ENCODE measurements at regions not wholly inside any gene's neighbourhood (a gene's known extent, or its start where the extent isn't known, plus 50 kb on each side); places are given as distances from the start of the nearest gene placed in this dataset.

GRCh38 chr18:50447952-50448351 lies 73.1 kb downstream of the SKA1 start:
- Histone ChIP-seq H4K20me1 (ENCODE audit: insufficient read depth, low read length) (no peaks in the 10 kb centered on the region), H3K9ac (ENCODE audit: low read depth, low read length) (no peak overlapping the region), H3K4ac (ENCODE audit: low read depth, low read length) (no peak overlapping the region), H3K56ac (ENCODE audit: extremely low read depth, insufficient read depth, low read length) (no peak overlapping the region), H3K9me1 (ENCODE audit: insufficient read depth, low read length) (no peaks in the 10 kb centered on the region), H2AFZ (replicated peaks; ENCODE audit: low read length, poor library complexity) (no peak overlapping the region), H2BK120ac (ENCODE audit: low read depth, low read length) (no peak overlapping the region), H3K4me3 (ENCODE audit: insufficient read depth, low read depth, low read length) (no peak overlapping the region), H3K14ac (replicated peaks; ENCODE audit: low read depth, low read length) (no peak overlapping the region), H3K4me1 (ENCODE audit: control insufficient read depth, insufficient read depth, low read length) (no peaks in the 10 kb centered on the region), H3K27me3 (ENCODE audit: control insufficient read depth, insufficient read depth, low read length) (no peaks in the 10 kb centered on the region), H4K5ac (ENCODE audit: low read depth, low read length) (no peak overlapping the region), H2BK20ac (ENCODE audit: low read depth, low read length) (no peak overlapping the region), H4K91ac (ENCODE audit: insufficient read depth, low read depth, low read length) (no peak overlapping the region), H2BK5ac (ENCODE audit: low read depth, low read length, poor library complexity, severe bottlenecking) (no peak overlapping the region), H3K4me2 (ENCODE audit: low read depth, low read length) (no peak overlapping the region), H3K9me3 (ENCODE audit: control insufficient read depth, insufficient read depth, low read length) (no peaks in the 10 kb centered on the region), H3K18ac (ENCODE audit: low read depth, low read length) (no peak overlapping the region), H2AK5ac (ENCODE audit: low read depth, low read length) (no peak overlapping the region), H2AK9ac (replicated peaks; ENCODE audit: low read depth, low read length, poor library complexity) (no peak overlapping the region), H3K27ac (ENCODE audit: insufficient read depth, low read length) (no peak overlapping the region), H3K36me3 (ENCODE audit: control insufficient read depth, insufficient read depth, low read length) (no peaks in the 10 kb centered on the region), H2BK15ac (ENCODE audit: low read depth, low read length) (no peak overlapping the region), H3K79me1 (ENCODE audit: low read depth in 1 of 2, low read length in 2 of 2) (no peaks in the 10 kb centered on the region), H4K8ac (ENCODE audit: low read depth in 2 of 2, low read length in 2 of 2) (no peak overlapping the region), H3K23ac (ENCODE audit: low read depth, low read length) (no peak overlapping the region)
- ATAC-seq (ENCODE audit: low read depth), result no peak
- ChIA-PET POLR2A (ENCODE audit: unreplicated experiment) (no interaction called here), CTCF (no interaction called here)
- no peak for TF ChIP-seq RAD21 (IDR thresholded peaks at IDR 0.05; ENCODE audit: low read length)
- no CpG with 5 or more reads among the region's 1 CpG for WGBS, 2 experiments (ENCODE audit: extremely low coverage in 2 of 2, insufficient read length in 1 of 2)
- BruUV-seq (replicated peaks), result no TSS peak
- dilution Hi-C loops (cut with HindIII; ENCODE audit: low sequenced_read_pairs, unreplicated experiment) (no loop called here), in situ Hi-C loops (cut with MboI; ENCODE audit: low sequenced_read_pairs) (no loop called here), intact Hi-C loops (cut with micrococcal nuclease) (no loop called here)
- DNase-seq, result no peak

Measured in IMR-90 (cell line).